ENCODE measurements at regions not wholly inside any gene's neighbourhood (a gene's known extent, or its start where the extent isn't known, plus 50 kb on each side); places are given as distances from the start of the nearest gene placed in this dataset.

- DNase-seq (ENCODE audit: low spot score): no peak
- FAIRE-seq: no peak
Observed at GRCh38 chr5:2175842-2176404, 293.2 kb upstream of the IRX4 start.

GRCh38 chr5:2175041-2175440 is 292.3 kb upstream of the IRX4 start:
- DNase-seq (ENCODE audit: low spot score) (no peak), FAIRE-seq (no peak)

GRCh38 chr5:2174538-2174937 is 291.8 kb upstream of the IRX4 start:
- FAIRE-seq (no peak), DNase-seq (ENCODE audit: low spot score) (no peak)

- no peak for FAIRE-seq
- no peak for DNase-seq (ENCODE audit: low spot score)
Observed at GRCh38 chr5:2173151-2173834, 290.6 kb upstream of the IRX4 start.

- DNase-seq (ENCODE audit: low spot score) (no peak), FAIRE-seq (no peak)
Observed at GRCh38 chr5:2172471-2172870, 289.7 kb upstream of the IRX4 start.

- FAIRE-seq (no peak), DNase-seq (ENCODE audit: low spot score) (no peak)
Observed at GRCh38 chr5:2170761-2171160, 288.0 kb upstream of the IRX4 start.

GRCh38 chr5:2169850-2170760 is 287.4 kb upstream of the IRX4 start:
- FAIRE-seq: no peak
- no peak for DNase-seq (ENCODE audit: low spot score)

- FAIRE-seq: no peak
Observed at GRCh38 chr5:2169430-2169808, 286.7 kb upstream of the IRX4 start.

GRCh38 chr5:2168601-2169429 is 286.1 kb upstream of the IRX4 start:
- no peak for FAIRE-seq

More at GRCh38 chr5:2169430-2169808, 286.7 kb upstream of the IRX4 start:
- no peak for DNase-seq (ENCODE audit: low spot score)

GRCh38 chr5:2167671-2168070 is 284.9 kb upstream of the IRX4 start:
- FAIRE-seq (no peak), DNase-seq (ENCODE audit: low spot score) (no peak)

More at GRCh38 chr5:2168601-2169429, 286.1 kb upstream of the IRX4 start:
- DNase-seq (ENCODE audit: low spot score): no peak

- no peak for FAIRE-seq
- no peak for DNase-seq (ENCODE audit: low spot score)
Observed at GRCh38 chr5:2166979-2167377, 284.3 kb upstream of the IRX4 start.

GRCh38 chr5:2166306-2166978 is 283.7 kb upstream of the IRX4 start:
- FAIRE-seq (no peak), DNase-seq (ENCODE audit: low spot score) (no peak)

GRCh38 chr5:2165615-2166305 is 283.0 kb upstream of the IRX4 start:
- no peak for FAIRE-seq
- DNase-seq (ENCODE audit: low spot score): no peak

- no peak for DNase-seq (ENCODE audit: low spot score)
- FAIRE-seq: no peak
Observed at GRCh38 chr5:2165203-2165602, 282.5 kb upstream of the IRX4 start.

- DNase-seq (ENCODE audit: low spot score) (no peak), FAIRE-seq (no peak)
Observed at GRCh38 chr5:2164586-2164985, 281.9 kb upstream of the IRX4 start.

GRCh38 chr5:2163940-2164490 is 281.3 kb upstream of the IRX4 start:
- FAIRE-seq (no peak), DNase-seq (ENCODE audit: low spot score) (no peak)

GRCh38 chr5:2163060-2163856 is 280.5 kb upstream of the IRX4 start:
- DNase-seq (ENCODE audit: low spot score) (no peak), FAIRE-seq (no peak)

- FAIRE-seq: no peak
- no peak for DNase-seq (ENCODE audit: low spot score)
Observed at GRCh38 chr5:2160811-2161210, 278.1 kb upstream of the IRX4 start.

GRCh38 chr5:2158767-2159166 is 276.0 kb upstream of the IRX4 start:
- FAIRE-seq (no peak), DNase-seq (ENCODE audit: low spot score) (no peak)

Data from RCC 7860 (cell line).